Skeletal muscle cell (primary cell): ENCODE measurements at regions not wholly inside any gene's neighbourhood (a gene's known extent, or its start where the extent isn't known, plus 50 kb on each side); places are given as distances from the start of the nearest gene placed in this dataset.
A peak's percentile ranks its signal among the peaks of the same experiment; 100 is the strongest.

ENCODE experiments used
- DNase-seq: peaks from one replicate; pipeline ENCODE4 v3.0.0-alpha.2; 2010; ENCODE audit warnings: low read depth
- H3K4me3 ChIP-seq: 2 replicates; pipeline ENCODE4 v1.5.1; 2011; ENCODE audit warnings: low read depth, mild to moderate bottlenecking, control low read depth, low read length, moderate library complexity

- peak; percentile 91 for DNase-seq
- no peak overlapping the region for H3K4me3 ChIP-seq
Observed at GRCh38 chr2:120470041-120470965, 124.4 kb downstream of the INHBB start.

- no peak for DNase-seq
- H3K4me3 ChIP-seq: no peak overlapping the region
Observed at GRCh38 chr2:120471166-120471565, 125.2 kb downstream of the INHBB start.

- H3K4me3 ChIP-seq: no peak overlapping the region
- no peak for DNase-seq
Observed at GRCh38 chr2:120472031-120472430, 126.1 kb downstream of the INHBB start.

GRCh38 chr2:120472891-120473309 is 127.0 kb downstream of the INHBB start:
- no peak overlapping the region for H3K4me3 ChIP-seq
- DNase-seq: no peak

- H3K4me3 ChIP-seq: no peak overlapping the region
- no peak for DNase-seq
Observed at GRCh38 chr2:120473522-120474271, 127.8 kb downstream of the INHBB start.

GRCh38 chr2:120474486-120474885 is 128.6 kb downstream of the INHBB start:
- DNase-seq: no peak
- no peak overlapping the region for H3K4me3 ChIP-seq

- no peak overlapping the region for H3K4me3 ChIP-seq
- DNase-seq: no peak
Observed at GRCh38 chr2:120476141-120476540, 130.2 kb downstream of the INHBB start.

GRCh38 chr2:120477198-120477597 is 131.3 kb downstream of the INHBB start:
- DNase-seq: no peak
- no peak overlapping the region for H3K4me3 ChIP-seq

GRCh38 chr2:120477831-120478481 is 132.0 kb downstream of the INHBB start:
- no peak for DNase-seq
- H3K4me3 ChIP-seq: no peak overlapping the region

GRCh38 chr2:120480346-120480902 is 134.5 kb downstream of the INHBB start:
- no peak overlapping the region for H3K4me3 ChIP-seq
- DNase-seq: no peak

GRCh38 chr2:120480903-120481445 is 135.0 kb downstream of the INHBB start:
- no peak for DNase-seq
- H3K4me3 ChIP-seq: no peak overlapping the region

- DNase-seq: no peak
Observed at GRCh38 chr2:120481446-120482194, 135.7 kb downstream of the INHBB start.

GRCh38 chr2:120482334-120482733 is 136.4 kb downstream of the INHBB start:
- H3K4me3 ChIP-seq: no peak overlapping the region
- DNase-seq: no peak

More at GRCh38 chr2:120481446-120482194, 135.7 kb downstream of the INHBB start:
- H3K4me3 ChIP-seq: no peak overlapping the region

- DNase-seq: no peak
- no peak overlapping the region for H3K4me3 ChIP-seq
Observed at GRCh38 chr2:120483355-120483754, 137.4 kb downstream of the INHBB start.

- H3K4me3 ChIP-seq: no peak overlapping the region
- no peak for DNase-seq
Observed at GRCh38 chr2:120485096-120485495, 139.2 kb downstream of the INHBB start.

- H3K4me3 ChIP-seq: no peak overlapping the region
- DNase-seq: no peak
Observed at GRCh38 chr2:120486441-120486840, 140.5 kb downstream of the INHBB start.

- DNase-seq: no peak
- no peak overlapping the region for H3K4me3 ChIP-seq
Observed at GRCh38 chr2:120486946-120487345, 141.0 kb downstream of the INHBB start.

- H3K4me3 ChIP-seq: no peak overlapping the region
- DNase-seq: no peak
Observed at GRCh38 chr2:120488531-120488930, 142.6 kb downstream of the INHBB start.

- H3K4me3 ChIP-seq: no peak overlapping the region
- DNase-seq: no peak
Observed at GRCh38 chr2:120489023-120489422, 143.1 kb downstream of the INHBB start.
